COLO829 (cell line): ENCODE measurements at regions not wholly inside any gene's neighbourhood (a gene's known extent, or its start where the extent isn't known, plus 50 kb on each side); places are given as distances from the start of the nearest gene placed in this dataset.

Experiments used
- DNase-seq: peaks from one replicate; pipeline ENCODE4 v3.0.0; 2012; ENCODE audit warnings: low spot score

- no peak for DNase-seq
Measured at GRCh38 chr7:155867280-155867679, 55.0 kb upstream of the SHH start.

- DNase-seq: no peak
Measured at GRCh38 chr7:155865830-155866525, 53.7 kb upstream of the SHH start.

- DNase-seq: no peak
Measured at GRCh38 chr7:155864991-155865690, 52.9 kb upstream of the SHH start.

GRCh38 chr7:155864271-155864985, 52.2 kb upstream of the SHH start:
- no peak for DNase-seq

GRCh38 chr7:155863721-155864151, 51.5 kb upstream of the SHH start:
- DNase-seq: no peak

GRCh38 chr7:155862123-155862892, 50.0 kb upstream of the SHH start:
- no peak for DNase-seq
